GM18498 (cell line): ENCODE measurements at regions not wholly inside any gene's neighbourhood (a gene's known extent, or its start where the extent isn't known, plus 50 kb on each side); places are given as distances from the start of the nearest gene placed in this dataset.
"Not testable (repeated sequence)": the region's sequence is repeated elsewhere in the genome, so short reads cannot be mapped to it uniquely, and the experiment has no call there.

Experiments used
- ATAC-seq: cut with Tn5 transposase; IDR thresholded peaks from one replicate; pipeline ENCODE4 v1.9.1; 2021; ENCODE audit warnings: mild to moderate bottlenecking, moderate library complexity; ENCODE audit not compliant: unreplicated experiment

- no peak for ATAC-seq
Observed at GRCh38 chr4:63308697-63309096, 1100.6 kb downstream of the TECRL start.

GRCh38 chr4:63302792-63303191 is 1106.5 kb downstream of the TECRL start:
- no peak for ATAC-seq

DNA sequence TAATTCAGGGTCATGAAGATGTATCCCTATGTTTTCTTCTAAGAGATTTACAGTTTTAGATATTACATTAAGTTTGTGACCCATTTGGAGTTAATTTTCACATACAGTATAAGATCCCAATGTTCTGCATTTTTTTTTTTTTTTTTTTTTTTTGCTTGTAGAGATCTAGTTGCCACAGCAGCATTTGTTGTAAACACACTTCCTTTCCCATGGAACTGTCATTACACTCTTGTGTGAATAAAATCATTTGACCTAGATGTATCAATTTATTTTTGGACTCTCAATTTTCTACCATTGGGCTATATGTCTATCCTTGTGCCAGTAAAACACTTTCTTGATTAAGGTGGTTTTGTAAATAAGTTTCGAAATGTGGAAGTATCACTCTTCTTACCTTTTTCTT is 1107.2 kb downstream of the TECRL start:
- ATAC-seq: no peak

GRCh38 chr4:63296773-63297172 is 1112.5 kb downstream of the TECRL start:
- ATAC-seq: no peak

GRCh38 chr4:63275491-63275890 is 1133.8 kb downstream of the TECRL start:
- ATAC-seq: no peak

DNA sequence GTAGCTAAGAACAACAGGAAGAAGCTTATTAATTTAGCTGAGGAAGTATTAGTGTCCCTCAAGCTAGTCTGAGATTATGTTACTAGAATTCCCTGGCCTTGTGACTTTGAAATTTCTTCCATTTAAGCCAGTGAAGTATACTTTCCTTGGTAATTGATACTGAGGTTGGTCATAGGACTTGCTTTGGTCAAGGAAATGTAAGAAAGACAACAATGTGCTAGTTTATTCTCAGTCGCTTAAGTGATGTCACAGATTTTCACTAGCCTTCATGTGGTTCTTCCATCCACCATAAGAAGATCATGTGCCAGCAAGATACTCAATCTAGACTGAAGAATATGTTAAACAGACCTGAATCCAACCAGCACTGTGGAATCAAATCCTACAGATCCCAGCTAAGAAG is 1140.1 kb downstream of the TECRL start:
- no peak for ATAC-seq

GRCh38 chr4:63233671-63234070 is 1175.6 kb downstream of the TECRL start:
- no peak for ATAC-seq

- no peak for ATAC-seq
Observed at GRCh38 chr4:63232058-63232457, 1177.2 kb downstream of the TECRL start.

DNA sequence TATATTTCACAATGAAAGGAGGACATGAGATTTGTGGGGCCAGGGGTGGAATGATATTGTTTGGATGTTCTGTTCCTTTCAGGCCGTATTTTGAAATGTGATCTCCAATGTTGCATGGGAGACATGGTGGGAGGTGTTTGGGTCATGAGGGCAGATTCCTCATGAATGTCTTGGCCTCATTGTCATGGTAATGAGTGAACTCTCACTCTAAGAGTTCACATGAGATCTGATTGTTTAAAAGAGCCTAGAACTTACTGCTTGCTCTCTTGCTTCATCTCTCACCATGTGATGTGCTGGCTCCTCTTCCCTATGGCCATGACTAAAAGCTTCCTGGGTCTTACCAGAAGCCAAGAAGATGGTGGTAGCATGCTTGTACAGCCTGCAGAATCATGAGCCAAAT is 1183.0 kb downstream of the TECRL start:
- no peak for ATAC-seq

DNA sequence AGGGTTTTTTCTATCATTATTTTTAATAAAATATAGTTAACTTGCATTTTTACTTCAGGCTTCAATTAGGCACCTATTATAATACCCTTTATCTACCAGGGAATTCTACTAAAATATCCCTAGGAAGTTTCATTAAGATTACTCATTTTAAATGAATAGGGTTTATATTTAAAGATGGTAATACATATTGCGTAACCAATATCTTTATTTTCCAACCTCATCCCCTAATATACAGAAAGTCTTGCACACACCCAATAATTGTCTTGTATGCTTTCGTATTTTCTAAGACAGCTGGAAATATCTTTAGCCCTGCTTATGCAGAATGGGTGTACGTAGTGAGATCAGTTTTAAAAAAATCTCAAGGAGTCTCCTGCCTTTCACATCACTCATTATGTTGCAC is 1186.8 kb downstream of the TECRL start:
- ATAC-seq: no peak

DNA sequence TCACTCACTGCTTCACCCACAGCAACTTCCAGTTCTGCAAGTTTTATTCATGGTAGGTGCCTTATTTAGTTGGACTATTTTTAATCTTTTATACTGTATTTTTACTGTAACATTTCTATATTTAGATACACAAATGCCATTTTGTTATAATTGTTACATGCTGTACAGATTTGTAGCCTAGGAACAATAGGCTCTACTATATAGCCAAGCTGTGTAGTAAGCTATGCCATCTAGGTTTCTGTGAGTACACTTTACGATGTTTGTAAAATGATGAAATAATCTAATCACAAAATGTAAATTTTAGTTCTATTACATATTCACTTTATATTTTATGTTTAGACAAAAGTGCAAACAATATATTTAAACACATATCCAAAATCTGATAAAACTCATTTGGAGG is 1187.8 kb downstream of the TECRL start:
- no peak for ATAC-seq

DNA sequence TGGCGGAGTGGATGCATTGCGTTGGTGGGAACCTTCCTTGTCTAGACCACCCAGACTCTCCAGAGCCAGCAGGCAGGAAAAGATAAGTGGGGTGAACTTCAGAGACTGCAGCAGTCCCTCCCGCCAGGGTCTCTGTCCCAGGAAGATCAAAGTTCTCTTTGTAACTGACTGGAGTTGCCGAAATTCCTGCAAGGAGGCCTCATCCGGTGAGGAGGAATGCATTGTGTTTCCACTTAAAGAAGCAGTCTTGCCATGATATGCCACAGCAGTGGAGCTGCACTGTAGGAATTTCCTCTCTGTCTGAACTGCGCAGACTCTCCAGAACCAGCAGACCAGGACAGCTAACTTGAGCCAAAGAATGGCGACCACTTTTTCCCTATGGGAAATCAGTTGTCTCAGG is 1190.4 kb downstream of the TECRL start:
- ATAC-seq: no peak

DNA sequence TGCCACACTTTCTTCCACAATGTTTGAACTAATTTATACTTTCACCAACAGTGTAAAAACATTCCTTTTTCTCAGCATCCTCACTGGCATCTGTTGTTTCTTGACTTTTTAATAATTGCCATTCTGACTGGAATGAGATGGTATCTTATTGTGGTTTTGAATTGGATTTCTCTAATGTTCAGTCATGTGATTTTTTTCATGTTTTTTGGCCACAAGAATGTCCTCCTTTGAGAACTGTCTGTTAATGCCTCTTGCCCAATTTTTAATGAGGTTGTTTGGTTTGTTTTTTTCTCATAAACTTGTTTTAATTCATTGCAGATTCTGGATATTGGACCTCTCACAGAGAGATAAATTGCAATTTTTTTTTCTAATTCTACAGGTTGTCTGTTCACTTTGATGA is 1195.2 kb downstream of the TECRL start:
- ATAC-seq: no peak

DNA sequence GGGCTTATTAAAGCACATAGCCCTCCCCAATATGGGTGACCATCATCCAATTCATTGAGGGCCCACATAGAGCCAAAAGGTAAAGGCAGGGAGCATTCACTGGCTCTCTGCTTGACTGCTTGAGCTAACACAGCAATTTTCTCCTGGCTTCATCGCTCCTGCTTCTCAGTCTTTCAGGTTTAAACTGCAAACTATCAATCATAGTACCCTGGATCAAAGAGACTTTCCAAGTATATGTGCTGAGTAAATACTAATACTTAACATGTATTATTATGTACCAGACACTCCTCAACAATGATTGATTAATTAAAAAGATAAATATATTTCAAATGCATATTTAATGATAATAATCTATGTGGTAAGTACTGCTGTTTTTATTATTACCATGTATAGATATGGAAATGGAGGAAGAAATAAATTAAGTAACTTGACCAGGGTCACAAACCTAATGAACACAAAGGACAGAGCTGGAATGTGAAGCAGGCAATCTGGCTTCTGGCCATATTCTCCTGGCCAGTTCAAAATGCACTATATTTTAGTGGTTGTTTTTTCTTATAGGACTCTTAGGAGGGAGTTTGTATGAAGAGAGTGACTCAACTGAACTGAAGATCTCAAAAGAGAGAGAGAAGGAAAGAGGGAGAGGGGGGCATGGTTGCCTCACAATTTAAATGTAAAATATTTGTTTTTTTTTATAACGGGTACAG is 1197.3 kb downstream of the TECRL start:
- ATAC-seq: no peak

- ATAC-seq: no peak
Observed at GRCh38 chr4:63211375-63211774, 1197.9 kb downstream of the TECRL start.

GRCh38 chr4:63193029-63193428 is 1216.2 kb downstream of the TECRL start:
- not testable (repeated sequence) for ATAC-seq

DNA sequence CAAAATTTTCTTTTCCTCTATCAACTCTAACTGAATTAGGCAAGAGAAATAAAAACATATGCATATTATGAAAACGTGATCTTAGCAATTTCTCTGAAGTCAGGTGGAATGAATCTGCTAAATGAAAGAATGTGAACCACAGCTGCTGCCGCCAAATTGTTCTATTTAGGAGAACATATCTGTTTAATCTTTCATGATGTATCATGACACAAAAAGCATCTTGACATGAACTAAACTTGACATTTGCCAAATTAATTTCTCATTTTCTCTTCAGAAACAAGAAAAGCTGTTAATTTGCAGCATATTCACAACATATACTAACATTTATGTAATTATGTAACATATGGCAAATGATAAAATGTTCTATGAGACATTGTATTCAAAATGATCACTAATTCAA is 1237.9 kb downstream of the TECRL start:
- no peak for ATAC-seq

- no peak for ATAC-seq
Observed at GRCh38 chr4:63170923-63171322, 1238.3 kb downstream of the TECRL start.

- no peak for ATAC-seq
Observed at GRCh38 chr4:63169836-63170235, 1239.4 kb downstream of the TECRL start.

DNA sequence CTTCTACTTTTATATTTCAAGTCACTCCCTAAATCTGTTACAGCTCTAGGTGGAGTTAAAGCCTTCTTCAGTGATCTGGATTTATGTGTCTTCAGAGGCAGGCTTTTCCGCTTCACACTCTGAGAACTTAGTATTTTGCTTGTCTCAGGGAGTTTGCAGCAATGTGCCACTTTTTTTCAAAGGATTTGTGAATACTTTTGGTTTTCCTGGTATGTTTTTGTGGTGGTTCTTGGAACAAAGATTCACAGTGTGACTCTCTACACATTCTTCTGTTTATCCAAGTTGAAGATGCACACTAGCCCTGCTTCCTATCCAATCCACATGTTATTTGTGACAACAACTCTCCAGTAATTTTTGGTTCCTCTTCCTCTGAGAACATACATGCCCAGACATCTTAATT is 1253.7 kb downstream of the TECRL start:
- ATAC-seq: no peak

DNA sequence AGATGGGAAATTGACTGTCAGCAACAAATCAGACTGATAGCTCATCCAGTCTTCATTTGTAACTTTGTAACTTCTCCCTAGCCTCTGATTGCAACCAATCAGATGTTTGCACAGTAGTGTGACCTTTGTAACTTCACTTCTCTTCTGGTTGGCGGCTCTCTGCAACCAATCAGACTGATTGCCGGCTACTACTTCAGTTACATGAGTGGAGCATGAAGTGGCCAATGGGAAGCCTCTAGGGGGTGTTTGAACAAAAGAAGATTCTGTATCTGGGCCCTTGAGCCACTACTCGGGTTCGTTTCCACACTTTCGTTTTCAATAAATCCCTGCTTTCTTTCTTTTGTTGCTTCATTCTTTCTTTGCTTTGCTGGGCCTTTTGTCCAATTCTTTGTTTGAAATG is 1285.8 kb downstream of the TECRL start:
- ATAC-seq: no peak

GRCh38 chr4:63122955-63123354 is 1286.3 kb downstream of the TECRL start:
- no peak for ATAC-seq

DNA sequence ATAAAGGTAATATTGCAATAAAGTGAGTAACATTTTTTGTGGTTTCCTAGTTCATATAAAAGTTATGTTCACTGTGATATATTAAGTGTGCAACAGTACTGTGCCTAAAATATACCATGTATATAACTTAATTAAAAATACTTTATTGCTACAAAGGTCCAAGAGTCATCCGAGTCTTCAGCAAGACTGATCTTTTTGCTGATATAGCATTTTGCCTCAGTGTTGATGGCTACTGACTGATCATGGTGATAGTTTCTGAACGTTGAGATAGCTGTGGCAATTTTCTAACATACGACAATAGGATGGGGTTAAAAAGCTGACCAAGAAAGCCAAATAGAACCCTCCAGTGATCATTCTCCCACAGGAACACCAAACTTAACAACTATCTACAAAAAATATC is 1302.7 kb downstream of the TECRL start:
- no peak for ATAC-seq
